Dedifferentiated amniotic fluid mesenchymal stem cell (primary cell): ENCODE measurements at regions not wholly inside any gene's neighbourhood (a gene's known extent, or its start where the extent isn't known, plus 50 kb on each side); places are given as distances from the start of the nearest gene placed in this dataset.
"Not testable (repeated sequence)": the region's sequence is repeated elsewhere in the genome, so short reads cannot be mapped to it uniquely, and the experiment has no call there.

Experiments
- DNase-seq: peaks from one replicate; pipeline ENCODE4 v3.0.0-alpha.2; 2016; ENCODE audit errors: extremely low spot score

- no peak for DNase-seq
These were observed 338.1 kb upstream of the SPHKAP start for GRCh38 chr2:228519561-228519960.

DNA sequence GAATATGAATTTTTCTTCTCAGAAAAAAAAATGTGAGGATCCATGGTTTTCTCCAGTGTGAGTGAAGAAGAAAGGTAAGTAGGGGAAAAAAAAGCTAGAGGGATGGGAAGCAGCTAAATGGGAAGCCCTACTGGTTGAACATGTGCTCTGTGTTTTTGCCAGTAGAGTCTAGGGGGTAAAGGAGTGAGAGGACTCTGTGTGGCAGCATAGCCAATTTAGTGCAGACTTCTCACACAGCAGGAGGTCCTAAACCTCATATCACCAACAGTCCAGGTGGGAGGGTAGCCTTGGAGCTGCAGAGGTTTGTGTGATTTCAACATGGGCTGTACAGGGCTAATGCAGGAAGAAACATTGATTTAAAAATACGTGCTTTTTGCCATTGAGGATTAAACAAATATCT, 334.5 kb upstream of the SPHKAP start:
- no peak for DNase-seq

- not testable (repeated sequence) for DNase-seq
These were observed 332.0 kb upstream of the SPHKAP start for GRCh38 chr2:228513480-228513879.

GRCh38 chr2:228509021-228509420, 327.5 kb upstream of the SPHKAP start:
- no peak for DNase-seq

DNA sequence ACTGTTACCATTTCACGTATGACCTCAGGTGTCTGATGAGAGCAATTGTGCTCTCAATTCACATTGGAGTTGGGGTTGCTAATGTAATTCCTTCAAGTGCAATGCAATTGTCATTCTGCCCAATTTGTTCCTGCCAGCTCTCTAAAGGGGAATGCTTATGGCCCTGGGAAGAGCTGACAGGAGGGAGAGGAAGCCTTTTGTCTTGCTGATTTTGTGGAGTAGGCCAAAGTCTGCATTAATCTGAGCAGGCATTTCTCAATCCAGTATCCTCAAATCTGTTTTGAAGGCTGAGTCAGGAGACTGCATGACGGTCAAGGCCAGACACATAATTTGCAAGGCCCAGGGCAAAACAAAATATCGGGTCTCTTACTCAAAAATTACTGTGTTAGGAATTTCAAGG, 326.4 kb upstream of the SPHKAP start:
- DNase-seq, result no peak

- DNase-seq, result no peak
These were observed 325.8 kb upstream of the SPHKAP start for GRCh38 chr2:228507231-228507824.

DNA sequence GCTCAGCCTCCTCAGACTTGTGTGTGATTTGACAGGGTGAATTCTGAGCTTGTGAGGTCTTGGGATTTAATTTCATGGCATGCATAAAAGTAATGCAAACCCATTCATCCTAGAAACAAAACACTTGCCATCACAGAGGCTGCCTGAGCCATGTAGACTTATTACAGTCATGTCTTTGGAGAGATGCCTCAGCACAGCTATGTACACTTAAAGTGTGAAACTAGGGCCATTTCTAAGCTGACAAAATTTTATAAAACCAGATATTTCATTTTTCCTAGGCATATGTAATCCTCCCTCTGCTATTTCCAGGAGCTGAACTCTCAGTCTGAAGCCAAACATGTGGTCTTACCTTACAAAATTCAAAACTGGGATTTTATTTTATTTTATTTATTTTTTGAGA, 322.2 kb upstream of the SPHKAP start:
- no peak for DNase-seq

DNA sequence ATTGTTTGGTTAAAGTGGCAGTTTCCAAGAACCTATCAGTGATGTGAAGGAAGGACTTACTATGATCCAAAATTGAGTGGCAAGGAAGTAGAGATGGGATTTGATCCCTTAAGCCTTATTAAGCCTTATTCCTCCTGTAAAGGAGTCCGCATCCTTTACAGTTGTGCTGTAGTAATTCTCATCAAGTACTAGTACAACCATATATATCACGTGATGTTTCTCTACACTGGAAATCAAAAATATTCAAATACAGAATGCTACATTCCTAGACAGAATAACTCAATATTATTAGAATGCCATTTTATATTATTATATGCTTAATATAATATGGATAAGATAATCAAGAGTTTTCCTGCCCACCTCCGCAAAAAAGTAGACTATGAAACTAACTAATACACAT, 312.4 kb upstream of the SPHKAP start:
- no peak for DNase-seq

DNA sequence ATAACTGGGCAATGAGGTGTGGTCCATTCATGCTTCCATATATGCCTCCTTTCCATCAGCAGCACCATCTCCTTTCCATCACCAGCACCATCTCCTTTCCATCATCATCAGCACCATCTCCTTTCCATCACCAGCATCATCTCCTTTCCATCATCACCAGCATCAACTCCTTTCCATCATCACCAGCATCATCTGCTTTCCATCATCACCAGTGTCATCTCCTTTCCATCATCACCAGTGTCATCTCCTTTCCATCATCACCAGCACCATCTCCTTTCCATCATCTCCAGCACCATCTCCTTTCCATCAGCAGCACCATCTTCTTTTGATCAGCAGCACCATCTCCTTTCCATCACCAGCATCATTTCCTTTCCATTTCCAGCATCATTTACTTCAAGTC, 297.5 kb upstream of the SPHKAP start:
- no peak for DNase-seq

DNA sequence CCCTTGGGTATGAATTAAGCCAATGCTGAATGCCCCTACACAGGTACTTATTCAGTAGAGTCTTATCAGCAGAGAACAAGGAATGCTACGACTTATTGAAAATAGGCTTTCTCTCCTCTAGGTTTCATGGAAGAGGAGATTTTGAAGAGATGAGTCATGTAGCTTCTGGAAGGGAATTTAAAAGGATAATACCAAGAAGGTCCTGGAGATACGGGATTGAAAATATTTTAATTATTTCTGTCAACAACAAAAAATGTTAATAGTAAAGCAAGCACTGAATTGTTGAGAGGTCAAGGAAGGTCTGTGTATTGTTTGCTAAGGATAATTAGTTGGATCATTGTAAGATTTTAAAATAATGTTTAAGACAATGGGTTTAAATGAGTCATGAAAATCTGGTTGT, 293.0 kb upstream of the SPHKAP start:
- DNase-seq, result peak; percentile 38

- DNase-seq, result peak; percentile 18
These were observed 288.2 kb upstream of the SPHKAP start for GRCh38 chr2:228469721-228470120.

DNA sequence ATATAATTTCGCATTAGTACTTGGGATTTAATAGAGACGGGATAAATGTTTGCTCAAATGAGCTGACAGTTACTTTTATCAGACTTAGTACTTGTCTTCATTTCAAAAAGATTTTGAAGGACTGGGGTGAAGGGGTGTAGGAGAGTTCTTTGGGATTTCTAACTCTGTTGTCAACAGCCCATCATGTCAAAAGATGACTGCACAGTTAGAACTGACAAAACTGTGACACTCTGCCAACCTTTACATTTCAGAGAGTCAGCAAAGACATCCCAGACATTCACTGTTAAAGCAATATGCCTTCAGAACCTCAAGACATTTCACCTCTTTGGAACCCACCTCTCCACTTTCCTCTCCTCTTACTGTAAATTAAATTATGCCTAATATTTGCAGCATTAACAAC, 285.4 kb upstream of the SPHKAP start:
- no peak for DNase-seq

DNA sequence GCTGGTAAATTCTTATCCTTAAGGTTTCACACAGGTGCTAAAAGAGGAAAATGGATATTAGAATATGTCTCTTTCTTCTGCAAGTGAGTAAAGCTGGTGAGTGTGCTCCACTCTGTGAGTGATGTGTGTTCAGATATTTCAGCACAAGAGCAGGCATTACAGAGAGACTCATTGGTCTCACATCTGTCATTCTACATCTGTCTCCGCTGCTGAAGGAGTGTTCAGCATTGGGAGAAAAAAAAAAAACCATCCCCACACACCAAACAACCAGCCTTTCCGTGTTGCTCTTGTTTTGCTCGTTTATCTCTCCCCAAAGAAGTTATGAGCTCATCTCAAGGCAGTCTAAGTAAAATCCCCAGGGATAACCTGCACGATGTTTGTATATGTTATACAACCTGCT, 283.9 kb upstream of the SPHKAP start:
- no peak for DNase-seq

DNA sequence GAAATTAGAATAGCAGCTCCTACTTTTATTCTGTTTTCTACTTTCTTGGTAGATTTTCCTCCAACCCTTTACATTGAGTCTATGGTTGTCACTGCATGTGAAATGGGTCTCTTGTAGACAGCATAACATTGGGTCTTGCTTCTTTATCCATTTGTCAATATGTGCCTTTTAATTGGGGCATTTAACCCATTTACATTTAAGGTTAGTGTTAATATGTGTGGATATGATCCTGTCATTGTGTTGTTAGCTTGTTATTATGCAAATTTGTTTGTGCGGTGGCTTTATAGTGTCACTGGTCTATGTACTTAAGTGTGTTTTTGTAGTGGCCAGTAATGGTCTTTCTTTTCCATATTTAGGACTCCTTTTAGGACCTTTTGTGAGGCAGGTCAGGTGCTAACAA, 276.9 kb upstream of the SPHKAP start:
- no peak for DNase-seq

DNA sequence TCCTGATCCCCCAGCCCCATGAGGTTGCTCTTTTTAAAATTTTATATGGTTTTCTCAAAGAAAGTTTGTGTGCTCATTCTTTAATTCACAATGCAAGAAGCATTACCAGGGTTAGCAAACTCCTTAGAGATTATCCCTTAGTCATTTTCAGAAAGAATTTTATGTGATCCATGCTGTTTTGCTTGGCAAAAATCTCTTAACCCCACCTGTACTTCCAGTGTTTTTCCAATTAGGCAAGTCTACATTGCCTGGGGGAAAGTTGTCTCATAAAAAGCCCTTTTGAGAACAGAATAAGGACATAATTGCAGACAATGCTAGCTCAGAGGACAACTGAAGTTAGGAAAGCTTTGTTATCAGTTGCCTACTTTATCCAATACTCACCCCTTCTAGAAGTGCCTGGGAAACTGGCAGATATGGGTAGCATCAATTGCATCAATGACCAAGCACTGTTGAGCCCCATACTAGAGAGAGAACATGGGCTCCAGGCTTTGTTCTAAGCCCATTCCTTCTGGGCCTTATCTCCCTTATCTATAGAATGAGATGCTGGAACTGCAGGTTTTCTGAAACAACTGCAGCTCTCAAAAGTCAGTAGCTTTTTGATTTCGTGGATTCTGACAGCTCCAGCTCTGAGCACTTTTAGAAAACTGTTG, 265.9 kb upstream of the SPHKAP start:
- DNase-seq, result no peak

- DNase-seq, result no peak
These were observed 265.2 kb upstream of the SPHKAP start for GRCh38 chr2:228446734-228447133.

- no peak for DNase-seq
These were observed 262.7 kb upstream of the SPHKAP start for GRCh38 chr2:228444161-228444560.

DNA sequence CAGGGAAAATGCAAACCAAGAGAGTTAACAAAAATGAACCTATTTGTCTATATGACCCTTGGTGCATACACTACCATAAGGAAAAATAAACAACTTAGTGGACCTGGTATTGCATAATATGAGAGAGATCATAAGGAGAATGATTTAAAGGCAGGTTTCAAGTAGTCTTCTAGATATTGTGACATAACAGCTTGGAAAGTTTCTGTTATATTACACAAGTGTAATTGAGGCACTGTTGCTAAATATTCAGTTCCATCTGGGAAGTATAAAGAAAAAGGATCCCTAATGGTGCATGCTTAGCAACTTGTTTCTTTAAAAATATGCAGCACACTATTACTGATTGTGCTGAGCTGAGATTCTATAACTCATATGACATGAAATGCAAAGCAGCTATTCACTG, 252.2 kb upstream of the SPHKAP start:
- DNase-seq, result no peak

GRCh38 chr2:228432116-228432515, 250.6 kb upstream of the SPHKAP start:
- no peak for DNase-seq

DNA sequence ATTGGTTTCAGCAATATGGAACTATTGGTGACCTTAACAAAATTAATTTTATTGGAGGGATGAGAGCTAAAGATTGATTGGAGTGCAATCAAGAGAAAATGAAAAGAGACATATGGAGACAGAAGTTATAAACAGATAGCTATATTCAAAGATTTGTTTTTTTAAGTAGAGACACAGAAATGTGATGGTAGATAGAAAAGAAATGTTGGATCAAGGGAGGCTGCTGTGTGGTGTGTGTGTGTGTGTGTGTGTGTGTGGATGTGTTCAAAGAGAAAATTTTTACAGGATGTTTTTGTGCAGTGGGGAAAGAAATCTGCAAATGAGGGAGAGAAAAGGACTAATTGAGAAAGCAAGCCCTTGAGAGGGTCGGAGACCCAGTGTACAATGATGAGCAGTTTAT, 249.5 kb upstream of the SPHKAP start:
- DNase-seq, result no peak

- peak; percentile 20 for DNase-seq
These were observed 245.2 kb upstream of the SPHKAP start for GRCh38 chr2:228426502-228427216.

GRCh38 chr2:228425411-228426060, 244.0 kb upstream of the SPHKAP start:
- DNase-seq, result not testable (repeated sequence)

- no peak for DNase-seq
These were observed 236.5 kb upstream of the SPHKAP start for GRCh38 chr2:228417956-228418355.
